GM12878 (cell line): ENCODE measurements at regions not wholly inside any gene's neighbourhood (a gene's known extent, or its start where the extent isn't known, plus 50 kb on each side); places are given as distances from the start of the nearest gene placed in this dataset.

Experiments
- ATAC-seq: fragments of 200-7000 bp; cut with Tn5 transposase; 3 replicates; pipeline ENCODE4 v1.9.1; 2020; ENCODE audit warnings: mild to moderate bottlenecking, moderate library complexity
- BruUV-seq: library from RNA; stranded (reverse); fragments of 400-500 nt; replicated peaks from 2 replicates; lab custom pipeline; 2021; lab: Mats Ljungman, UMichigan
- CTCF ChIA-PET: fragments of 300-600 bp; sonication (Branson Sonifier 250); formaldehyde crosslinking; extraction: SDS; loops from one replicate; lab custom pipeline; 2021; ENCODE audit warnings: inconsistent platforms; lab: Yijun Ruan, JAX
- POLR2A ChIA-PET: fragments of 350-600 bp; formaldehyde crosslinking; extraction: SDS; loops from one replicate; lab custom pipeline; 2021; ENCODE audit warnings: inconsistent platforms; lab: Charles Lee
- RAD21 ChIA-PET: fragments of 300-600 bp; sonication (Branson Sonifier 250); formaldehyde crosslinking; loops from one replicate; lab custom pipeline; 2023; ENCODE audit warnings: antibody characterized with exemption; ENCODE audit not compliant: unreplicated experiment; lab: Charles Lee
- SMC1A ChIA-PET: fragments of 300-600 bp; sonication (Branson Sonifier 250); formaldehyde crosslinking; loops from one replicate; lab custom pipeline; 2023; ENCODE audit not compliant: unreplicated experiment, uncharacterized antibody; lab: Charles Lee
- DNase-seq: peaks from one replicate; pipeline ENCODE4 v3.0.0-alpha.2; 2011; ENCODE audit warnings: low read depth, low spot score
- FAIRE-seq: peaks from 3 replicates; lab custom pipeline; 2011; peaks lifted over from hg19 to GRCh38; lab: Jason Lieb, UNC
- H2AFZ ChIP-seq: 2 replicates; pipeline ENCODE4 v1.6.0; 2011; ENCODE audit warnings: low read depth, low read length, control low read depth; ENCODE audit not compliant: control insufficient read depth
- H3K27ac ChIP-seq: 2 replicates; pipeline ENCODE4 v1.5.1; 2011; ENCODE audit warnings: control low read depth; ENCODE audit not compliant: control insufficient read depth, insufficient read depth
- H3K27me3 ChIP-seq, 2 experiments: replicated peaks in 1 of 2; 2 replicates each; pipeline versions ENCODE4 v1.6.0 to v1.6.1; 2011; ENCODE audit warnings: low read length in 1 of 2; ENCODE audit not compliant: control insufficient read depth in 2 of 2, insufficient read depth in 2 of 2
- H3K36me3 ChIP-seq, 2 experiments: 2 replicates each; pipeline ENCODE4 v1.5.1; 2011; ENCODE audit warnings: low read length in 1 of 2; ENCODE audit not compliant: control insufficient read depth in 2 of 2, insufficient read depth in 2 of 2
- H3K4me1 ChIP-seq: 2 replicates; pipeline ENCODE4 v1.6.1; 2011; ENCODE audit warnings: mild to moderate bottlenecking, low read length, moderate library complexity, mixed read lengths; ENCODE audit not compliant: control insufficient read depth, insufficient read depth
- H3K4me2 ChIP-seq: 2 replicates; pipeline ENCODE4 v1.6.0; 2011; ENCODE audit warnings: control low read depth; ENCODE audit not compliant: control insufficient read depth, insufficient read depth
- H3K4me3 ChIP-seq: fragments of 200-600 bp; sonication (generic); 2 replicates; pipeline ENCODE4 v1.5.1; 2016
- H3K79me2 ChIP-seq: 2 replicates; pipeline ENCODE4 v1.6.0; 2011; ENCODE audit warnings: low read length; ENCODE audit not compliant: control insufficient read depth, insufficient read depth
- H3K9ac ChIP-seq: 2 replicates; pipeline ENCODE4 v1.8.0; 2011; ENCODE audit warnings: low read length, control low read depth, mixed read lengths; ENCODE audit not compliant: control insufficient read depth, insufficient read depth
- H3K9me3 ChIP-seq: replicated peaks from 3 replicates; pipeline ENCODE4 v1.5.1; 2011; ENCODE audit warnings: mild to moderate bottlenecking, low read length; ENCODE audit not compliant: control insufficient read depth, insufficient read depth
- H4K20me1 ChIP-seq: 2 replicates; pipeline ENCODE4 v1.6.0; 2011; ENCODE audit not compliant: control insufficient read depth, insufficient read depth
- CREB1 ChIP-seq: IDR thresholded peaks from 2 replicates; pipeline ENCODE4 v1.6.1; 2012; ENCODE audit warnings: low read depth, mild to moderate bottlenecking, inconsistent platforms
- CREM ChIP-seq: IDR thresholded peaks from 2 replicates; pipeline ENCODE4 v1.6.1; 2014; ENCODE audit warnings: antibody characterized with exemption, low read depth
- CTCF ChIP-seq, 3 experiments: IDR thresholded peaks in 2 of 3; conservative IDR thresholded peaks in 1 of 3; 2 replicates each; pipeline ENCODE4 v1.5.1; 2011; ENCODE audit warnings: low read depth in 3 of 3, low read length in 3 of 3, mild to moderate bottlenecking in 3 of 3, control low read depth in 2 of 3, moderate library complexity in 2 of 3, inconsistent platforms in 1 of 3, mixed read lengths in 1 of 3; ENCODE audit not compliant: control insufficient read depth in 2 of 3, insufficient read depth in 1 of 3; ENCODE audit errors: extremely low read depth in 1 of 3
- ETV6 ChIP-seq, 2 experiments: fragments of 450-650 bp in 1 of 2; IDR thresholded peaks in 1 of 2; conservative IDR thresholded peaks in 1 of 2; 2 replicates each; pipeline ENCODE4 v1.6.1; 2014; ENCODE audit warnings: antibody characterized with exemption in 1 of 2, borderline replicate concordance in 1 of 2, low read depth in 1 of 2, mild to moderate bottlenecking in 1 of 2, moderate library complexity in 1 of 2
- HSF1 ChIP-seq: fragments of 150-350 bp; IDR thresholded peaks from 2 replicates; pipeline ENCODE4 v1.6.1; 2014; ENCODE audit warnings: mild to moderate bottlenecking, low read depth, low read length
- IRF4 ChIP-seq: IDR thresholded peaks from 2 replicates; pipeline ENCODE4 v1.6.1; 2011; ENCODE audit warnings: low read depth, low read length
- JUNB ChIP-seq: IDR thresholded peaks from 2 replicates; pipeline ENCODE4 v1.6.1; 2016; ENCODE audit warnings: antibody characterized with exemption, mild to moderate bottlenecking
- JUND ChIP-seq: IDR thresholded peaks from 2 replicates; pipeline ENCODE4 v1.6.1; 2012; ENCODE audit warnings: low read depth, mild to moderate bottlenecking, low read length, improper control_type of control experiment, moderate library complexity
- NBN ChIP-seq: fragments of 450-650 bp; IDR thresholded peaks from 2 replicates; pipeline ENCODE4 v1.6.1; 2016
- NRF1 ChIP-seq: conservative IDR thresholded peaks from 2 replicates; pipeline ENCODE4 v1.6.1; 2011; ENCODE audit warnings: mild to moderate bottlenecking, low read depth, low read length, improper control_type of control experiment
- PAX5 ChIP-seq: IDR thresholded peaks from 2 replicates; pipeline ENCODE4 v1.6.1; 2011; ENCODE audit warnings: low read depth, low read length, borderline replicate concordance
- POLR2A ChIP-seq: IDR thresholded peaks from 2 replicates; pipeline ENCODE4 v1.6.1; 2011; ENCODE audit warnings: low read depth, mild to moderate bottlenecking, low read length
- POLR2AphosphoS2 ChIP-seq: IDR thresholded peaks from 2 replicates; pipeline ENCODE4 v1.6.1; 2011; ENCODE audit warnings: low read depth, mild to moderate bottlenecking, low read length, improper control_type of control experiment, moderate library complexity
- RAD21 ChIP-seq: IDR thresholded peaks from 2 replicates; pipeline ENCODE4 v1.6.1; 2011; ENCODE audit warnings: mild to moderate bottlenecking, low read depth, low read length, moderate library complexity; ENCODE audit not compliant: insufficient read depth
- STAT1 ChIP-seq: fragments of 450-650 bp; conservative IDR thresholded peaks from 2 replicates; pipeline ENCODE4 v1.6.1; 2014; ENCODE audit warnings: antibody characterized with exemption, mild to moderate bottlenecking
- TCF3 ChIP-seq: IDR thresholded peaks from 2 replicates; pipeline ENCODE4 v1.6.1; 2012; ENCODE audit warnings: low read depth, mild to moderate bottlenecking, low read length, borderline replicate concordance; ENCODE audit not compliant: insufficient read depth
- ZNF274 ChIP-seq: IDR thresholded peaks from one replicate; pipeline ENCODE4 v1.8.0; 2011; ENCODE audit not compliant: insufficient read length, insufficient read depth
- WGBS: methylation state at CpG from one replicate; pipeline ENCODE4 v1.1.6; 2016; ENCODE audit warnings: low lambda C conversion rate; ENCODE audit not compliant: insufficient replicate concordance, insufficient coverage; ENCODE audit errors: missing lambda C conversion rate; 5-methylcytosine and 5-hydroxymethylcytosine counted together
- in situ Hi-C: fragments of 300-500 bp; cut with MboI; formaldehyde crosslinking; loops from 9 replicates; pipeline ENCODE4 v1.14.3; 2018; ENCODE audit warnings: mixed read lengths
- intact Hi-C: fragments of 100-400 bp; cut with micrococcal nuclease; formaldehyde crosslinking; loops from one replicate; pipeline ENCODE4 v1.14.2; 2022; ENCODE audit not compliant: unreplicated experiment

DNA sequence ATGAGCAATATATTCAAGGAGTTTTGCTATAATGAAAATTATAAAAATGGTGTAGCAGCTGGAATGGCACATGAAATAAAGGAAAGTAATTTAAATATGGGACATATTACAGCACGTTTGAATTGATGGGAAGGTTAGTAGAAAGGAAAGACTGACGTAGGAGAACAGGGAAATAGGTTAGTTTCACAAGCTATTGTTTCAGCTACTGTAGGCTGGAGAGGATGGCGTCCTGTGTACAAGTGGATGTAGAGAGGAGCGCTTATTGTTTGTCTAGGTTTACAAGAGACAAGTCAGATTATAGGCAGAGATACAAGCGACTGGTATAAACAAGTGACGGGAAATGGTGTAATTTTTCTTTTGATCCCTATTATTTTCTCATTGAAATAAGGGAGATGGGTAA is 431.2 kb upstream of the PDE3A start:
- intact Hi-C loops (no loop called here), in situ Hi-C loops (no loop called here)
- Histone ChIP-seq H2AFZ (no peak overlapping the region), H3K9ac (no peak overlapping the region), H3K79me2 (no peaks in the 10 kb centered on the region), H3K4me3 (no peak overlapping the region), H3K4me1 (no peaks in the 10 kb centered on the region), H3K4me2 (no peak overlapping the region), H3K27ac (no peak overlapping the region), H3K27me3 (no peaks in the 10 kb centered on the region), H3K36me3 (no peaks in the 10 kb centered on the region), H4K20me1 (no peaks in the 10 kb centered on the region), H3K9me3 (no peaks in the 10 kb centered on the region; the same call in 2 of the 3 replicates)
- 42% methylated on average over 6 of the region's 6 CpGs for WGBS
- no peak for TF ChIP-seq ETV6 (conservative IDR thresholded peaks at IDR 0.05 in 1 of 2, IDR thresholded peaks at IDR 0.05 in 1 of 2; ENCODE audit: borderline replicate concordance in 1 of 2, low read depth in 1 of 2)
- TF ChIP-seq RAD21: no peak
- no peak for TF ChIP-seq PAX5
- ChIA-PET CTCF (no interaction called here), POLR2A (no interaction called here), RAD21 (interaction anchor here (1.1 kb wide), 1 partner anchor 20 kb away, joined by 3 read pairs; no protein-coding TSS in a partner anchor), SMC1A (interaction anchor here (0.8 to 1.4 kb wide), 8 partner anchors 8 to 36 kb away, joined by 3 to 4 read pairs (median 3); no protein-coding TSS in a partner anchor)
- no peak for ATAC-seq
- FAIRE-seq: no peak
- BruUV-seq: no TSS peak
- no peak for DNase-seq

DNA sequence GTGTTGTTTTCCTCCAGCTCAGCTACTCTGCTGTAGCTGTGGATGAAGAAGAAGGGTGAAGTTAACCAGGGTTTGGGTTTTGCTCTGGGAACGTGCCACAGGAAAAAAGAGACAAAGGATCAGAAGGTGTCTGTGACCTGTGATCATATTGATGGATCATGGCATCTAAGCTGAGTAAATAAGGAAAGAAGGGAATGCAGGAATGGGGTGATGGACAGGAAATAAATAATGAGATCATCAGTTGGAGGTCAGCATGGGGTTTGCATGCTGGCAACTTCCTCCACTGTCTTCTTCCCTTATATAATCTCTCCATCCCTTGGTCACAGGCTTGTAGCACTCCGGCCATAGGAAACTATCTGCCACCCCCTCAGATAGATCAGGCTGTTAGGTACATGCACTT is 430.3 kb upstream of the PDE3A start:
- Histone ChIP-seq H3K79me2 (no peaks in the 10 kb centered on the region), H3K4me2 (no peak overlapping the region), H3K4me1 (no peaks in the 10 kb centered on the region), H3K4me3 (no peak overlapping the region), H3K27me3 (no peaks in the 10 kb centered on the region), H3K9ac (no peak overlapping the region), H3K9me3 (no peaks in the 10 kb centered on the region; the same call in 2 of the 3 replicates), H2AFZ (no peak overlapping the region), H3K27ac (no peak overlapping the region), H3K36me3 (no peaks in the 10 kb centered on the region), H4K20me1 (no peaks in the 10 kb centered on the region)
- intact Hi-C loops: no loop called here
- ChIA-PET CTCF (no interaction called here), POLR2A (no interaction called here), SMC1A (interaction anchor here (0.8 to 1.1 kb wide), 4 partner anchors 8 to 23 kb away, joined by 3 read pairs; no protein-coding TSS in a partner anchor), RAD21 (no interaction called here)
- DNase-seq (no peak), FAIRE-seq (no peak), ATAC-seq (no peak)
- in situ Hi-C loops: no loop called here
- no TSS peak for BruUV-seq
- whole genome bisulfite sequencing: 4% methylated on average over 2 of the region's 2 CpGs
- TF ChIP-seq JUNB (no peak), POLR2AphosphoS2 (no peak), STAT1 (no peak), TCF3 (no peak), POLR2A (no peak), IRF4 (no peak), CREM (no peak), HSF1 (no peak), NBN (no peak), JUND (no peak), CREB1 (no peak), NRF1 (no peak), CTCF (IDR thresholded peaks at IDR 0.05 in 2 of 3, conservative IDR thresholded peaks at IDR 0.05 in 1 of 3; ENCODE audit: control insufficient read depth in 2 of 3, extremely low read depth in 1 of 3, insufficient read depth in 1 of 3, low read depth in 3 of 3, low read length in 3 of 3) (no peak), ZNF274 (no peak)
